EL (cell line): ENCODE measurements at regions not wholly inside any gene's neighbourhood (a gene's known extent, or its start where the extent isn't known, plus 50 kb on each side); places are given as distances from the start of the nearest gene placed in this dataset.
"Not testable (repeated sequence)": the region's sequence is repeated elsewhere in the genome, so short reads cannot be mapped to it uniquely, and the experiment has no call there.

Experiments used
- DNase-seq: peaks from one replicate; pipeline ENCODE4 v3.0.0-alpha.2; 2016

DNA sequence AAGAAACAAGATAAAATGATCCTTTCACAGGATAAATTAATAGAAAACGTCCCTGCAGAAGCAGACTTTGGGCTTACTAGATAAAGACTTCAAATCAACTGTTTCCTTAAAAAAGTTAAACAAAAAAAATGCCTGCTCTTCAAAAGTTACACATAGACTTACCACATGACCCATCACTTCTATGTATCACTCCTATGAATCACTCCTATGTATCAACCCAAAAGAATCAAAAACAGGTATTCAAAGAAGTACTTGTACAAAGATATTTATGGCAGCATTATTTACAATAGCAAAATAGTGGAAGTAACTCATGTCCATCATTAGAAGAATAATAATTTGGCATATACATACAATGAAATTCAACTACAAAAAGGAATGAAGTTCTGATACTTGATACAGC, 56.3 kb upstream of the PRDM9 start:
- DNase-seq = no peak

DNA sequence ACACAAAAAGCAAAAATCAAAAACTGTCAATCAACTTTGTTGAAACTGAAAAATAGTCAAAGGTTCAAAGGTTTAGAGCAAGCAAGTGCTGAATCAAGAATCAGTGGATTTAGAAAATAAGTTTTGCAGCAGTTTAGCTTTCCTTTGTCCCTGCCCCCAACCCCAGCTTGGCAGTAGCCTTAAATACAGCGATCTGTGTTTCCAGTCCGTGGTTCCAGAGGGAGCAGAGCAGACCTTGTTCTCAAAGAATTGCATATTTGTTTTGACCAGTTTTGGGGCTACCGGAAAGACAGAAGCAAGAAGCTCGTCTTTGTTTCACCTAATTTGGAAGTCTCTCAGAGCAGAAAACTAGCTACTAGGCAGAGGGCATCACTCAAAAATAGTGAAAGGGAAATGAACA, 57.2 kb upstream of the PRDM9 start:
- no peak for DNase-seq

DNA sequence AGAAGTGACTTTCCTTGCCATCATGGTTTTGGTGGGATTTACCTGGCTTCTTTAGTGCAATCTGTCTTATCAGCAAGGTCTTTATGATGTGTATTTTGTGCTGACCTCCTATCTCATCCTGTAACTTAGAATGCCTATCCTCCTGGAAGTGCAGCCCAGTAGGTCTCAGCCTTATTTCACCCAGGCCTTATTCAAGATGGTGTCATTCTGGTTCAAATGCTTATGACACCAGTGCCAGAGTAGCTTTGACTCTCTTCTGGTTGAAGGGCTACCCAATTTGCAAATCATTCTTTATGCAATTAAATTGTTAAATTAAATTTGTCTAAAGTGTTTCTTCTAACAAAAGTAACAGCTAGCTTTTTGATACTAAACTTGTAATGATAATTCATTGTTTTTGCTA, 58.8 kb upstream of the PRDM9 start:
- no peak for DNase-seq

DNA sequence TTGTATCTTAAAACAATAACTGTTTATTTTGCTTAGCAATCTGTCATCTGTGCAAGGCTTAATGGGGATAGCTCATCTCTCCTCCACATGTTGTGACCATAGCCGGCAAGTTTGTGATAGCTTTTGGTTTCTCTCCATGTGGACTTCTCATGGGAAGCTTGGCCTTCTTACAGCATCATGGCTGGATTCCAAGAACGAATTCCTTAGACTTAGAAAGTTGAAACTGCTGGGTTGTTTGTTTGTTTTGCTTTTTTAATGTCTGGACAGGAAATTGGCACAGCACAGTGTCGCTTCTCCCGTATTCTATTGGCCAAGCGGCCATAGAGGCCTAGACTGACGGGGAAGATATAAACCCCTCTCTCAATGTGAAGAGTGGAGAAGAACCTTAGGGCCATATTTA, 61.0 kb upstream of the PRDM9 start:
- DNase-seq = no peak

DNA sequence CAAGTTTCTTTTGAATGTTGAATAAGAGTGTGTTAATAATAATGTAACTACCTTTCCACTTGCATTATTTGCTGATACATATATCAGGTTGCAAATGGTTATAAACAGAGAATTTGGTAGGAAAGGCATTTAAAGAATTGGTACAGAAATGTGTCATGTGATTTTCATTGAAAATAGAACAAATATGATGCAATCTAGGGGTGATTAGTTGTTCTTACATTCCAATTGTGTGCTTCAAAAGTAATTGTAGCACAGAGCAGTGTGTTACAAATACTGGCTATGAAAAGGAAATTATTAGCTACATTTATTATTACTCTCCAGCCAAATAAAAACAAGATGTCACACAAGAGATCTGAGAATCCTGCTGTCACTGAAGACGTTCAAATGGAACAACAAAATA, 61.8 kb upstream of the PRDM9 start:
- DNase-seq = no peak

DNA sequence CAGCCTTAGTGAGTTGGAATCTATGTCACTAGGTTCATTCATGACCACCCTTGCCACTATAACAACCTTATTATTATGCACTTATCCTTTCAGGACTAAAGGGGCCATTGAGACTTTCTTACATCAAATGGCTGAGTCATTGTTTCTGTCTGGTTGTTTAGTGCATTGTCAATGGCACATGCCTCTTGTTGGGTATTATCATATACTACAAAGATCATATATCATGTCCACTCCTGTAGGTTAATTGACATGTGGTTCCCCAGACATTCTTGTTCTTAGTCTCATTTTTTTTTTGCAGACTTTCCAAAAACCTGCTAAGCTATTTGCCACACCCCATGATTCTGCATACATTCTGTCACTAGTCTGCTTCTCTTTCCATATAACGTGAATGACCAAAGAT, 66.7 kb upstream of the PRDM9 start:
- DNase-seq = no peak

DNA sequence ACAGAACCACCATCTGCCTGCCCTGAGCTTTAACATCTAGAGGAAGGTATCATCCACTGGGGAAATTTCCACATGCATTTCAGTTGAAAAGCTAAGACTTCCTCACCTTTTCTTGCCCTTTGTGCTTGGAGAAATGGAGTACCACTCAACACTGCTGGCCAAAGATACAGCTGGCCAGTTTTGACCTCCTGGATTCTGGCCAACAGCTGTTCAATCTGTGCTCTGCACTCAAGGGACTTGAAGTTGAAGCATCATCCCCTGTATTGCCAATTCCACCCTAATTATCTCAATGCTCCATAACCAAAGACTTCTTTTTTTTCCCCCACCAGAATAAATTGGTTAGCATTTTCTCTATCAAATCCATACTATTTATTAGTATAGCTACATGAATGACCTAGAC, 70.4 kb upstream of the PRDM9 start:
- no peak for DNase-seq

DNA sequence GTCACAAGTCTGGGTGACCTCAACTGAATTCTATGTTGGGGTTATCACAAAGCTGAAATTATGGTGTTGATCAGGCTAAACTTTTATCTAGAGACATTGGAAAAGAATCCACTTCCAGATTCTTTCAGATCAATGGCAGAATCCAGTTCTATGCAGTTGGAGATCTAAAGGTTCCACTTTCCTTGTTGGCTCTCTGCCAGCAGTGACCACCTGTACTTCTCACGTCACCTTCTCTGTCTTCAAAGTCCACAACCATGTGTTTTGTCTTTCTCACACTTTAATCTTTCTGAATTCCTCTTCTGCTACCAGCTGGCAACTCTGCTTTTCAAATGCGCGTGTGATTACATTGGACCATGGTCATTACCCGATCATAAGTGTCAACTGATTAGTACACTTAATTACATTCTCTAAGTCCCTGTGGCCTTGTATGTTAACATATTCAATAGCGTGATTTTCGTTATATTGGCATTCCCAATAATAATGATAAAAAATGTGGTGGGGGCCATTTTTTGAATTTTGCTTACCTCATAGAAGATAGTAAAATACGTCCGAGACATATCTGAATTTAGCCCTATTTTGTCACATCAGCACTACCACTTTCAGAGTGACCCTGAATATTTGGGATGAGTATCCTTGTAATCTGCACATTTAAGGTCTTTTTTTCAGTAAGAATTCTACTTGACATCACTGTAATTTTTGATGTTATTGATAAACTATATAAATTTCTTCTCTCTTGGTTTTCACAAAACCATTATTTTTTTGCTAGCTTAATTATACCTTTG, 73.7 kb upstream of the PRDM9 start:
- no peak for DNase-seq

DNA sequence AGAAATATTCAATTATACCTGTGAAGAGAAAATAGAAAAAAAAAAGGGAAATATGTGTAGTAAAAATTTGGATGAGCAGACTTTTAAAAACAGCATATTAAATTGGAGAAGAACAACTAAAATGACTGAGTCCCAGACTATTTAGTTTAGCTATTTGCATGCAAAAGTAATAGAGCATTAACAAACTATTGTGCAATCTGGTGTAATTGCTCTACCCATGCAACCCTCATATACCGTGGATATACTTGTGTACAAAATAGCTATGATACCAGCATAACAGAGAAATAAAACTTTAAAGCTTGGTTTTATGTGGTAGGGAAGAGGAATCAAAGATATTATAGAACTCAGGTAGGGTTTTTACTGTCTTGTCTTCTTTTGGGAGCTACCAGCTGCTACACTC, 78.7 kb upstream of the PRDM9 start:
- DNase-seq = no peak

DNA sequence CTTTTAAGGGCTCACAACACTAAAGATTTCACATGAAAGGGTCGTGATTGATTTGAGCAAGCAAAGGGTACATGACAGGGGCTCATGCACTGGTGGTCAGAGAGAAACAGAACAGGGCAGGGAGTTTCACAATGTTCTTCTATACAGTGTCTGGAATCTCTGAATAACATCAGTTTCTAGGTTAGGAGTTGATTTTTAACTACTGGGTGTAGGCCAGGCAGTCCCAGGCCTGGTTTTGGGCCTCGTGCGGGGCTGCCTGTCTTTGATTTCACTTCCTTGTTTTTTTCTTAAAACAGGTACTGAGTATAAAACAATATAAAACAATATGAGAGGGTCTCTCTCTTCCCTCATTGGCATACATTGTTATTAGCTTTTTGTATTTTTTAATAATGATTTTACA, 87.2 kb upstream of the PRDM9 start:
- not testable (repeated sequence) for DNase-seq

DNA sequence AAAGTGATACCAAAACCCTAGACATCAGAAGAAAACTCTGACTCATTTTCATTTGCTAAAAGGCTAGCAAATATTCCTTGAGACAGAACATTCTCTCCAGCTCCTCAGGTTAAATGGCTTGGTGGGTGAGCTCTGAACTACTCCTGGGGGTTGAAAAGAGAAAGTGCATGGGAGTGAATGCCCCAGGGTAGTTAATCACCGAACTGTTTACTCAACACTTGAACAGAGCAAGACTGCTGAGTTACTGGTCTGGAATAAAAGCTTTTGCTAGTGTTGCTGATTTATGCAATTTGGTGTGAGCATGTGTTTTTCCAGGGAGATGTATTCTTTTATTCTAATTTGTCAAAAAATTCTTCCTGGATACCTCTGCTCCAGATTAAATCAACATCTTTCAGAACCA, 88.3 kb upstream of the PRDM9 start:
- no peak for DNase-seq

DNA sequence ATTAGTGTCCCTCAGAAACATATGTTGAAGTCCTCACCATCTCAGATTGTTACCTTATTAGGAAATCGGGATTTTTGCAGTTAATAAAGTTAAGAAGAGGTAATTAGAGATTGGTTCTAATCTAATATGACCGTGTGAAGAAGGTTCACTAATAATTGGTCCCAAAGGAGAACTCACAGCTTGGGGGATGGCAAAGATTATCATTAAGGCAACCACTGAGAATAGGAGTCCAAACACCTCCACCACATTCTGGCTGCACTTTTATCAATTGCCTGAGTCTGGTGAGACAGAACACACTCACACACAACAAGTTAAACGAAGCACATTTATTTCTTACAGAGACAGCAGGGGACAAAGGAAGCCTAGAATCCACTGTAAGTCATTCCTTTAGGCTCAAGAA, 94.9 kb upstream of the PRDM9 start:
- no peak for DNase-seq

DNA sequence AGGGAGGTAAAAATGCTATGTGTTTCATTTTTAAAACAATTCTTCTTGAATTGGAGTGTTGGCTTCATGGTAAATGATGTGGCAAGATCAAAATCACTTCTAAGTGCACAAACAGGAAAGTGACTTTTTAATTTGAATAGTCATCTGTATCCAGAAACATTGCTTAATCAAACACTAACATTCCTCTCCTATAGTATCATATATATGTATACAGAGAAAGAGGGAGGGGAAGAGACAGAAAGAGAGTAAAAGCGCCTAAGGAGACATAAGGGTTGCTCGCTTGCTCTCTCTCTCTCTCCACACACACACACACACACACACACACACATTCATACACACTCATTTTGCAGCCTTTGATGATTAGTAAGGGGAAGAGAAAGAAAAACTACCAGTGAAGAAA, 95.4 kb upstream of the PRDM9 start:
- DNase-seq = no peak

DNA sequence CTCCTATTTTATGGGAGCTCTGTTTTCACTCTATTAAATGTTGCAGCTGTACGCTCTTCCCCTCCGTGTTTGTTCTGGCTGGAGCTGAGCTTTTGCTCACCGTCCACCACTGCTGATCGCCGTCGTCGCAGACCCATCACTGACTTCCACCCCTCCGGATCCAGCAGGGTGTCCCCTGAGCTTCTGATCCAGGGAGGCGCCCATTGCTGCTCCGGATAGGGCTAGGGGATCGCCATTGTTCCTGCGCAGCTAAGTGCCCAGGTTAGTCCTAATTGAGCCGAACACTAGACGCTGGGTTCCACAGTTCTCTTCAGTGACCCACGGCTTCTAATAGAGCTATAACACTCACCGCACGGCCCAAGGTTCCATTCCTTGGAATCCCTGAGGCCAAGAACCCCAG, 96.2 kb upstream of the PRDM9 start:
- DNase-seq = no peak

DNA sequence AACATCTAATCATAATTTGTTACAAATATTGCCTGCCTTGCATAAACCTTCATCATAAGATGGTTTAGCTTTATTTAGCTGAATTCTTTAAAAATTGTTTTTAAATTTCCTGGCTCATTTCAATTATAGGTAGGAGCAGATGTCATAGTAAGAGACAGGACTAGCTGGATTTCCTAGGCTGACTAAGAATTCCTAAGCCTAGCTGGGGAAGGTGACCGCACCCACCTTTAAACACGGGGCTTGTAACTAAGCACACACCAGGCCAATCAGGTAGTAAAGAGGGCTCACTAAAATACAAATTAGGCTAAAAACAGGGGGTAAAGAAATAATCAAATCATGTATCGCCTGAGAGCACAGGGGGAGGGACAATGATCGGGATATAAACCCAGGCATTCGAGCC, 96.6 kb upstream of the PRDM9 start:
- not testable (repeated sequence) for DNase-seq

DNA sequence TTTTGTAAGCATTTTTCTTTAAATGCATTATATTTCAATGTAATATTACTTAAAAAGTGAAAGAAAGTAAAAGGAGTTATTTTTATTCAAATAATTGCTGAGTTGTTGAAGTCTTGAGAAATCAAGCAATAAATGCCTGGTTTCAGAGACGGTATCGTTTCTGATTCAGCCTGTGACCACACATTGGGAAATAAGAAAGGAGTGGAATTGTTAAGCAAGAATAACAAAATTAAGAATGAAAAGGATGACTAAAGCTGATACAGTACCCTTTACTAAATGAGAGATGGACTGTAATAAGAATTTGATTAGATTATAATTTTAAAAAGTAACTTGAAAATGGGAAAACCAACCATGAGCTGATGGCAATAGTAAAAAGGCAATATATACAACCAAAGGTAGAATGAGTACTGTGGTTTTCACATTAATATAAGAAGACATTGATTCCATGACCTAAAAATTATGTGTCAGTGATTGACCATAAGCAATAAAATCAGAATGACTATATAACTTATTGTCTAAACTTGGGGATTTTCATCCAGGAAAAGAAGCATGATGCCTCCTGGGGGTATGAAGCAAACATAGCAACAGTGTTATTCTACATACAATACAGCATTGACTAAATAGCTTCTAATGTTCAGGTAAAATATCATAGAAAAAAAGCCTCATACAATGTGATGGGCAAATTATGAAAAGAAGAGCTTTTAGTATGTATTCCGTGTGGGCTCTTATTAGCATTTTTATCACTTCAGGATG, 101.9 kb upstream of the PRDM9 start:
- no peak for DNase-seq

DNA sequence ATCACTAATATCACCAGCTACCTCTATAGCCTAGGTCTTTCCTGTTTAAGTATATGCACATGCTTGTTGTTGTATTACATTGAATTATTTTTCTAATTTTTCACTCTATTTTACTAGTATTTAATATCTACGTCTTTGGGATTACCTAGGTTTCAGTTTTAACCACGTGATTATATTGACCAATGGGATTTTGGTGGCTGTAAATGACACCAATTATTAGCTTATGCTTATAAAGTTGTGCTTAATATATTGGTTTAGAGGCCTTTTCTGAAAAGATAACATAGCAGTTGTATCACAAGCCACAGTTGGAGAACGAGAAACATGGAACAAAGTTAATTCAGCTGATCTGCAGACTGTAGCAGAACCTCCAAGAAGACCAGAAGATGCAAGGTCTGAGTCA, 104.8 kb upstream of the PRDM9 start:
- no peak for DNase-seq

DNA sequence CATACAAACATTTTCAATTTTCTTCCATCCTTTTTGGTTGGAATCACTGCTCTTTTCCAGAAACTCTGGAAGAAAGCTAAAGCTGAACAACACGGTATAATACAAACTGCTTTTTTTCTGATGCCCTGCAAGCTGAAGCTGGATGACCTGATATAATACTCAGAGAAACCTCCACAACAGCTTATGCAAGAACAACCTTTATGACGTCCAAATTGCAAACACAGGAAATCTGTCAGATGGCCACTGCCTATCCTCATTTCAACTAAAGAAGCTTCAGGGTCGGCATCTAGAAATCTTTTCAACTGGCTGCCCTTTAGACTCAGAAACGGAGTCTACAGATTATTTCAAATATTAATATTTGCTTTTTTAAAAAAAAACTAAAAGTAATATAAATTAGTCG, 106.5 kb upstream of the PRDM9 start:
- DNase-seq = no peak

DNA sequence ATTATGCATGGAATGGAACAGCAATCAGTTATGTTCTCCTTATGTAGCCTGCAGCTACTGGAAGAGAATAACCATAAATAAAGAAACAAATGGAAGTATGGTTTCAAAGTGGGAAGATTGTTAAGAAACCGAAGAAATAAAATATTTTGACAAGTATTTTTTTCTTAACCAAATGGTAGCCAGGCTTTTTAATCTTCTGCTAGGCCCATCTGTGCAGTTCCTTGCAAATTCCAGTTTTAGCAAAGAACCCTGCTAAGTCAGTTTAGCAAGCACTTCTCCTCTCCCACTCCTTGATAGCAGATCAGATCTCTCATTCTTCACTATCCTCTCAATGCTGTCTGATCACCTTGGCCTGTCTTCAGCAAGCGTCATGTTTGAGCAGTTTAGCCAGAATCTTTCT, 111.1 kb upstream of the PRDM9 start:
- no peak for DNase-seq

DNA sequence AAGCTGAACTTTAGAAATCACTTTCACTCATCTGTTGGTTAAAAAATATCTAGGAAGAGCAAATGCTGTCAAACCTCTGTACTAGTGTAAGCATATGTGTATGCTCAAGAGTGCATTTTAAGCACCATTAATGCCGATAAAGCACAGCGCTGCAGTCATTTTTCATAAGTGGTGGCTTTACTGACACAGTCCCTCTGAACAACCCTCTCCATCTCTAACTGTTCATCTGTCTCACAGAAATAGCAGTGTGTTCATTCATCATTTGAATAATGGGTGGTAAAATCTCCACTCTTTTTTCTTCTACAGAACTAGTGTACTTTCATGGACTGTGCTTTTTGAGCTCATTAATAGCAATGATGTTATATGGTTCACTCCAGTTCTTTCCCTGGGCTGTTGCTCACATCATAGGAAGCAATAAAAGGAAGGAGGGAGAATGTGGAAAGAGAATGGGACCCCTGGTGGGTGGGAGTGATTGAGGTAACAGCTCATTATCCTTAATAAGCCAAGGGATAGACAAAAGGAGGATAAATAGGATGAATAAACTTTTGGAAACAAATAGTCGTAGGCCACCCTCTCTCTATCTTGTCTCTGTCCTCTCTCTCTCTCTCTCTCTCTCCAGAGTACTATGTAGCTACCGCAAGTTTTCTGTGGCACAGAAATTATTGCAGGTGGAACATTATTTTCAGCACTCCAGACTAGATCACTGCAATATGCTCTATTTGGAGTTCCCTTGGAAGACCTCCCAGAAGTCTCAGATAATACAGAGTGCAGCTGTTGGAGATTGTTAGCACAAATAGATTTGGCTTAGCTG, 117.9 kb upstream of the PRDM9 start:
- DNase-seq = no peak

DNA sequence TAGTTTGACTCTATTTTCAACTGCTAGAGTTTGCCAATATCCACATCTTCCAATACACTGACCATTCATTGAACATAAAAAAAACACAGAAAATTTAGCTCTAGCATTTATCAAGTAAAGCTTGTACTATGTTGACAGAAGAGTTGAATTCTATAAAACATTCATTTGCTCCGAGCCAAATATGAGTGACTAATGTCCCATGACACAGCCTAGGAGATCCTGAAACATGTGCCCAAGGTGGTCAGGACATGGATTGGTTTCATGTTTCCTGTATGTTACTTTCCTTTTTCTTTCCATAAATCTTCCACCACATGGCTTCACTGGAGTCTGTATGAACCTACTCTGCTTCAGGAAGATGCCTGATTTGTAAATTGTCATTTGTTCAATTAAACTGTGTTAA, 122.4 kb upstream of the PRDM9 start:
- DNase-seq = no peak

DNA sequence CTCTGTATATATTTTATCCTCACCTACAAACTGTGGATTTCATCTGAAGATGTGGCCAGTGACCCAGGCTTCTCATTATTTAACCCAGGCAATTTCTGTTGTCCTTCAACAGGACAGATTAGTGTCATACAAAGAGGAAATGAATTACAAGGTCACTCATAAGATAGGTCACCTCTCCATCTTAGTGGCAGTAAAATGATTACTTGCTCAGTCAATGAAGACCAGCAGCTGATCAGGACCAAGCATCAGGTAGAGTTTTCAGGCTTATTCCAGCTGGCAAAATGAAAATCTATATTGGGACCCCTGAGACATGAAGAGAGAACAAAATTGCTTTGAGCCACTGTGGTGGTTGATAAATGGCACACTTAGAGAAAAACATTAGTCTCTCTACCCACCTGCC, 135.2 kb upstream of the PRDM9 start:
- DNase-seq = no peak

DNA sequence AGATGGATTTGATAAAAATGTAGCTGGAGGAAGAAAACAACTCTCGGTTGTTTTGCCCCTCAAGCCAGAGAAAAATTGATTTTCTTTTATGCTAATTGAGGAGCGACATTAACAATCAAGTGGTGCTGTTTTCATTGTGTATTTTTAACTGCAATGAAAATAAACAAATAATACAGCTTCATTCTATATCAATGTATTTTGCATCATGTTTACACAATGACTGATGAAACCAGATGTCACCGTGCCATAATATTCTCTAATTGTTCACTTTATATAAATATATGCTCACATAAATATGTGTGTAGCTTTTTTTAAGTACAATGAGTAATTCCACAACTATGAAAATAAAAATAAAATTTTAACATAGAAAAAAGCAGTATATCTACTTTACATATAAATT, 139.0 kb upstream of the PRDM9 start:
- DNase-seq = no peak

DNA sequence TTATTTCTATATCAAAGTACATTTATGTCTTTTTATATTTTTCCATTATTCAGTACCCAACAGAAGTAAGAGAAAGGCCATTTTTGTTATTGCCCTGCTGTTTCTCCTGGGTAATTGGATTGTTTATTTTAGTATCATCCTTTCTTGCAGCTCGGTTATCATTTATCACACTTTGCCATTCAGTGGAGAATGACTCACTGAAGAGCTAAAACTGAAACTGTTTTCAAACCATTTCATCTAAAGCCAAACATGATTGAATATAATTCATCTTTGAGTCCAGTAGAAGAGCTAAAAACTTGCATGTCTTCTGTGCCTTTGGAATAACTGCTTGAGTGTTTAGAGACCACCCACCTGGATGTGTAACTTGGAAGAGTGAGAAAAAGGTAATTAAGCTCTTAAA, 139.5 kb upstream of the PRDM9 start:
- DNase-seq = no peak
